HL-60 (cell line): ENCODE measurements at regions not wholly inside any gene's neighbourhood (a gene's known extent, or its start where the extent isn't known, plus 50 kb on each side); places are given as distances from the start of the nearest gene placed in this dataset.

Source experiments
- DNase-seq, 2 experiments: peaks; one replicate each; pipeline ENCODE4 v3.0.0-alpha.2; 2010 to 2020; ENCODE audit warnings: low read depth in 1 of 2, low spot score in 1 of 2
- H3K27ac ChIP-seq: fragments of 250-450 bp; sonication (Bioruptor Pico); replicated peaks from 2 replicates; pipeline ENCODE4 v1.5.1; 2020; ENCODE audit warnings: mild to moderate bottlenecking, moderate library complexity
- H3K27me3 ChIP-seq: fragments of 250-450 bp; sonication (Bioruptor Pico); 2 replicates; pipeline ENCODE4 v1.5.1; 2021; ENCODE audit warnings: mild to moderate bottlenecking, moderate library complexity; ENCODE audit not compliant: insufficient read depth, poor library complexity, severe bottlenecking
- H3K4me3 ChIP-seq: replicated peaks from 2 replicates; pipeline ENCODE4 v1.5.1; 2011; ENCODE audit warnings: mild to moderate bottlenecking, control low read depth, low read length; ENCODE audit not compliant: insufficient read depth
- GABPA ChIP-seq: IDR thresholded peaks from 2 replicates; pipeline ENCODE4 v1.6.1; 2012; ENCODE audit warnings: low read depth
- POLR2AphosphoS5 ChIP-seq: IDR thresholded peaks from 2 replicates; pipeline ENCODE4 v1.6.1; 2012; ENCODE audit warnings: low read depth
- SPI1 ChIP-seq: IDR thresholded peaks from 2 replicates; pipeline ENCODE4 v1.6.1; 2012; ENCODE audit warnings: low read depth, mild to moderate bottlenecking, borderline replicate concordance
- TF ChIP-seq, protein P1 (sequence below): IDR thresholded peaks from one replicate; pipeline ENCODE4 v1.5.1; 2011; ENCODE audit warnings: low read length, control low read depth, inconsistent platforms; ENCODE audit not compliant: insufficient read depth
- TF ChIP-seq, protein P2 (sequence below): IDR thresholded peaks from 2 replicates; pipeline ENCODE4 v1.6.1; 2012; ENCODE audit warnings: low read depth; ENCODE audit not compliant: insufficient replicate concordance

DNA sequence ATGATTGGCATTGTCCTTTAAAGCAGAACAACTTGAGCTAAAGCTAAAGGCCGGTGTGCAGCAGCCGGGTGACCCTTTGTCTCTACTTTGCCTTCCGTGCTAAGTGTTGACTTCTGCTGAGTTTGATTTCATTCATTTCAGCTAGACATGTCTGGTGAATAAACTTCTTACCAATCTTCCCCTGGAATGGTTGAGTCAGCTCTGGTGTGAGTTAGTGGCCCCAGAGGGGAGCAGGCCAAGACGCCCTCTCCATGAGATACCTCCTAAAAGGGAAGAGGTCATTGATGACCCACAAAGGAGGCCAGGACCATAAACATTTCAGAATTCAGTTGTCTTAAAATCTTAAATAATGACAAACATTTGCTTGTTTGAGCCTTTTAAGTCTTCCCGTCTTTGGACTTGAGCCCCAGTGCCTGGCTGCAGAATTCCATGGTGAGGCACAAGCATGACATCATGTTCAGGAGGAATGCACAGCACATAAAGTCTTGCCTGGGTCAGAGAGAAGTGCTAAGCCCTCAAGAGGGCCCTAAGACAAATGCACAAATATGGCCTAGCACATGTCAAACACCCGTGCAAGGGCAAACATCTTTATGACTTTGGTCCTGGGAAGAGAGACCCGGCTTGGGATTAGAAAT, 96.3 kb upstream of the NEDD9 start:
- DNase-seq, result no peak
- Histone ChIP-seq H3K27ac (no peak overlapping the region), H3K27me3 (no peaks in the 10 kb centered on the region), H3K4me3 (no peak overlapping the region)
- TF ChIP-seq POLR2AphosphoS5 (no peak), GABPA (no peak), SPI1 (no peak)
- TF ChIP-seq, protein P1, sequence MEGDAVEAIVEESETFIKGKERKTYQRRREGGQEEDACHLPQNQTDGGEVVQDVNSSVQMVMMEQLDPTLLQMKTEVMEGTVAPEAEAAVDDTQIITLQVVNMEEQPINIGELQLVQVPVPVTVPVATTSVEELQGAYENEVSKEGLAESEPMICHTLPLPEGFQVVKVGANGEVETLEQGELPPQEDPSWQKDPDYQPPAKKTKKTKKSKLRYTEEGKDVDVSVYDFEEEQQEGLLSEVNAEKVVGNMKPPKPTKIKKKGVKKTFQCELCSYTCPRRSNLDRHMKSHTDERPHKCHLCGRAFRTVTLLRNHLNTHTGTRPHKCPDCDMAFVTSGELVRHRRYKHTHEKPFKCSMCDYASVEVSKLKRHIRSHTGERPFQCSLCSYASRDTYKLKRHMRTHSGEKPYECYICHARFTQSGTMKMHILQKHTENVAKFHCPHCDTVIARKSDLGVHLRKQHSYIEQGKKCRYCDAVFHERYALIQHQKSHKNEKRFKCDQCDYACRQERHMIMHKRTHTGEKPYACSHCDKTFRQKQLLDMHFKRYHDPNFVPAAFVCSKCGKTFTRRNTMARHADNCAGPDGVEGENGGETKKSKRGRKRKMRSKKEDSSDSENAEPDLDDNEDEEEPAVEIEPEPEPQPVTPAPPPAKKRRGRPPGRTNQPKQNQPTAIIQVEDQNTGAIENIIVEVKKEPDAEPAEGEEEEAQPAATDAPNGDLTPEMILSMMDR, result no peak
- TF ChIP-seq, protein P2, sequence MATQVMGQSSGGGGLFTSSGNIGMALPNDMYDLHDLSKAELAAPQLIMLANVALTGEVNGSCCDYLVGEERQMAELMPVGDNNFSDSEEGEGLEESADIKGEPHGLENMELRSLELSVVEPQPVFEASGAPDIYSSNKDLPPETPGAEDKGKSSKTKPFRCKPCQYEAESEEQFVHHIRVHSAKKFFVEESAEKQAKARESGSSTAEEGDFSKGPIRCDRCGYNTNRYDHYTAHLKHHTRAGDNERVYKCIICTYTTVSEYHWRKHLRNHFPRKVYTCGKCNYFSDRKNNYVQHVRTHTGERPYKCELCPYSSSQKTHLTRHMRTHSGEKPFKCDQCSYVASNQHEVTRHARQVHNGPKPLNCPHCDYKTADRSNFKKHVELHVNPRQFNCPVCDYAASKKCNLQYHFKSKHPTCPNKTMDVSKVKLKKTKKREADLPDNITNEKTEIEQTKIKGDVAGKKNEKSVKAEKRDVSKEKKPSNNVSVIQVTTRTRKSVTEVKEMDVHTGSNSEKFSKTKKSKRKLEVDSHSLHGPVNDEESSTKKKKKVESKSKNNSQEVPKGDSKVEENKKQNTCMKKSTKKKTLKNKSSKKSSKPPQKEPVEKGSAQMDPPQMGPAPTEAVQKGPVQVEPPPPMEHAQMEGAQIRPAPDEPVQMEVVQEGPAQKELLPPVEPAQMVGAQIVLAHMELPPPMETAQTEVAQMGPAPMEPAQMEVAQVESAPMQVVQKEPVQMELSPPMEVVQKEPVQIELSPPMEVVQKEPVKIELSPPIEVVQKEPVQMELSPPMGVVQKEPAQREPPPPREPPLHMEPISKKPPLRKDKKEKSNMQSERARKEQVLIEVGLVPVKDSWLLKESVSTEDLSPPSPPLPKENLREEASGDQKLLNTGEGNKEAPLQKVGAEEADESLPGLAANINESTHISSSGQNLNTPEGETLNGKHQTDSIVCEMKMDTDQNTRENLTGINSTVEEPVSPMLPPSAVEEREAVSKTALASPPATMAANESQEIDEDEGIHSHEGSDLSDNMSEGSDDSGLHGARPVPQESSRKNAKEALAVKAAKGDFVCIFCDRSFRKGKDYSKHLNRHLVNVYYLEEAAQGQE, result no peak

DNA sequence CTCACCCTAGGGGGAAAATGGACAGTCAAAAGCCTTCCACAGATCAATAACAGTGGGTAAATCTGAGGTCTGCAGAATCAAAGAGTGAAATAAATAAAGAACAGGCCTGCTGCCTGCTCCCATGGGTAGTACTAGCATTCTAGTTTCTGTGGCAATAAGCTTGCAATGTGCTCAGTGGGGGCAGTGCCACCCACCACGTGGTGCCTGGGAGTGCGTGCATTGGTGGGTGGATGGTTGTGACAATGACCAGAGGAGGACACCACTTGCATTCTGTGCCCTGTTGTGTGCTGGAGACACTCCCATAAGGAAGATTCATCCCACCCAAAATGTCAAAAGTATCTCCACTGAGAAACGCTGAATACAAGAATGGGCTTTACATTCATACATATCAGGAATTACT, 95.5 kb upstream of the NEDD9 start:
- TF ChIP-seq, protein P1, result no peak
- TF ChIP-seq SPI1 (no peak), POLR2AphosphoS5 (no peak)
- H3K27ac ChIP-seq, result no peak overlapping the region

DNA sequence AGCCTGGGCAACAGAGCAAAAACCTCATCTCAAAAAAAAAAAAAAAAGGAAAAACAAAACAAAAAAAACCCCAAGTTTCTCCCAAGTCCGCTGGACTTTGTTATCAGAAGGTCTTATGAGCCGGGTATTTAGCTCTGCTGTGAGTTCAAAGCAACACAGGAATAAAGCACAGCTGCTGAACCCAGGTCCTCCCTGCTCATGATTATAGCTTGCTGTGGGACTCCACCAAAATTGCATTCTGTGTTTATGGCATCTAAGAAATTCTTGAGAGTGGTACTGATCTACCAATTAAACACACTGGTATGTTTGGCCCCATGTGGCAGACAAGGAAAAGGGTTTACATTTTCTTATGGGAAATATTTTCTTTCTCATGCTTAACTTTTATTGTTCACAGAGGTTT, 93.6 kb upstream of the NEDD9 start:
- Histone ChIP-seq H3K27ac (no peak overlapping the region), H3K27me3 (no peaks in the 10 kb centered on the region), H3K4me3 (no peak overlapping the region)
- no peak for DNase-seq
- no peak for TF ChIP-seq POLR2AphosphoS5
- TF ChIP-seq, protein P2, result no peak
- no peak for TF ChIP-seq SPI1
- TF ChIP-seq, protein P1, result no peak
- TF ChIP-seq GABPA, result no peak

More for the DNA sequence above, 95.5 kb upstream of the NEDD9 start:
- DNase-seq, result no peak
- Histone ChIP-seq H3K4me3 (no peak overlapping the region), H3K27me3 (no peaks in the 10 kb centered on the region)

DNA sequence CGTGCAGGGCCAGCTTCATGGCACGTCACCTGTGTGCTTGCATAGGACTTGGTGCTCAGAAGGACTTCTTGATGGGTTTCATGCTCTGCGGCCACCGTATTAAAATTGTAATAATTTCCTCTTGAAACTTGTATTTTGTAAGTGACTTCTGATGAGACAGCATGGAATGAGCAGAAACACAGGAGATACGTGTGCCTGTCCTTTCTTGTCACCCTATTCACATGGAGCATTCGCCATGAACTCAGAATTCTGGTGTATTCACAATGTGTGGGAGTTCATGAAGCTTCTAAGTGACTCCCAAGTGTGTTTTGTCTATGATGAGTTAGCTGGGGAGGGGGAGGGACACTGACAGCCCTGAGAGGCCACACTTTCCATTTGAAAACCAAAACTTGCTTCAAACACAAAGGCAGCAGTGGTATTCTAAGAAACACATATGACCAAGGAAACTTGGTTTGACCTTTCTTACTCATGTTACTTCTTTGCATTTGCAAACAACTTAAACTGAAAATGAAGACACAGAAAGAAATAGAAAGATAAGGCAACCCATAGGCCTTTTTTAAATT, 92.1 kb upstream of the NEDD9 start:
- TF ChIP-seq POLR2AphosphoS5 (no peak), GABPA (no peak), SPI1 (no peak)
- TF ChIP-seq, protein P2, result no peak
- TF ChIP-seq, protein P1, result no peak
- peak overlapping the region; percentile 80 for H3K27ac ChIP-seq
- no peak overlapping the region for H3K4me3 ChIP-seq
- peak in 1 of 2 experiments; percentile 33 for DNase-seq
- no peaks in the 10 kb centered on the region for H3K27me3 ChIP-seq
